ENCODE measurements at regions not wholly inside any gene's neighbourhood (a gene's known extent, or its start where the extent isn't known, plus 50 kb on each side); places are given as distances from the start of the nearest gene placed in this dataset.
"Not testable (repeated sequence)": the region's sequence is repeated elsewhere in the genome, so short reads cannot be mapped to it uniquely, and the experiment has no call there.

- POLR2A ChIA-PET: no interaction called here
- CTCF ChIA-PET: interaction anchor here (1.3 kb wide), 1 partner anchor 68 kb away, joined by 5 read pairs; no protein-coding TSS in a partner anchor
Measured at GRCh38 chr13:49859560-49859959, 67.1 kb upstream of the KPNA3 start.

GRCh38 chr13:49858178-49858856 lies 65.8 kb upstream of the KPNA3 start:
- POLR2A ChIA-PET: no interaction called here
- CTCF ChIA-PET: no interaction called here

GRCh38 chr13:49855930-49856329 lies 63.4 kb upstream of the KPNA3 start:
- POLR2A ChIA-PET: no interaction called here
- CTCF ChIA-PET: no interaction called here

- ChIA-PET POLR2A (no interaction called here), CTCF (no interaction called here)
Measured at GRCh38 chr13:49853535-49853934, 61.1 kb upstream of the KPNA3 start.

DNA sequence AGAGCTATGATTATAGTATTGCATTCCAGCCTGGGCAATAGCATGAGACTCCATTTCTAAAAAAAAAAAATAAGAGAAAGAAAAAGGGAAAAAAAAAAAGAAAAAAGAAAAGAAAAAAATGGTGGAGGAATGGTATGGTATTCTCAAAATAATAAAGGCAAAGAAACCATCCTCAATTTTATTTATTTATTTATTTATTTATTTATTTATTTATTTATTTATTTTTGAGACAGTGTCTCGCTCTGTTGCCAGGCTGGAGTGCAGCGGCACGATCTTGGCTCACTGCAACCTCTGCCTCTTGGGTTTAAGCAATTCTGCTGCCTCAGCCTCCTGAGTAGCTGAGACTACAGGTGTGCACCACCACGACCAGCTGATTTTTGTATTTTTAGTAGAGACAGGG lies 60.0 kb upstream of the KPNA3 start:
- POLR2A ChIA-PET, CTCF ChIA-PET: not testable (repeated sequence)

- ChIA-PET CTCF (no interaction called here), POLR2A (no interaction called here)
Measured at GRCh38 chr13:49844181-49844580, 51.7 kb upstream of the KPNA3 start.
